NT2/D1 (cell line): ENCODE measurements at regions not wholly inside any gene's neighbourhood (a gene's known extent, or its start where the extent isn't known, plus 50 kb on each side); places are given as distances from the start of the nearest gene placed in this dataset.

Experiments used
- DNase-seq: peaks from one replicate; pipeline ENCODE4 v3.0.0-alpha.2; 2011; ENCODE audit warnings: low read depth, low spot score
- H3K27me3 ChIP-seq: 2 replicates; pipeline ENCODE4 v1.6.0; 2011; ENCODE audit warnings: mild to moderate bottlenecking; ENCODE audit not compliant: insufficient read length, insufficient read depth
- H3K36me3 ChIP-seq: 2 replicates; pipeline ENCODE4 v1.6.1; 2011; ENCODE audit warnings: mild to moderate bottlenecking, low read length, mixed read lengths; ENCODE audit not compliant: insufficient read depth, insufficient read length
- H3K4me1 ChIP-seq: 2 replicates; pipeline ENCODE4 v1.5.1; 2011; ENCODE audit not compliant: insufficient read depth, insufficient read length
- H3K4me3 ChIP-seq: 2 replicates; pipeline ENCODE4 v1.5.1; 2011; ENCODE audit warnings: low read depth; ENCODE audit not compliant: insufficient read length
- H3K9ac ChIP-seq: 2 replicates; pipeline ENCODE4 v1.6.0; 2011; ENCODE audit warnings: low read depth; ENCODE audit not compliant: insufficient read length
- H3K9me3 ChIP-seq: 2 replicates; pipeline ENCODE4 v1.5.1; 2011; ENCODE audit warnings: mild to moderate bottlenecking, low read length; ENCODE audit not compliant: insufficient read depth
- SUZ12 ChIP-seq: IDR thresholded peaks from 2 replicates; pipeline ENCODE4 v1.6.1; 2011; ENCODE audit not compliant: insufficient read length, insufficient read depth; ENCODE audit errors: extremely low read depth
- YY1 ChIP-seq: IDR thresholded peaks from 2 replicates; pipeline ENCODE4 v1.6.1; 2011; ENCODE audit not compliant: insufficient read length, insufficient read depth
- ZNF274 ChIP-seq: IDR thresholded peaks from 2 replicates; pipeline ENCODE4 v1.6.1; 2011; ENCODE audit warnings: mild to moderate bottlenecking, low read depth, low read length

- TF ChIP-seq YY1 = no peak
- TF ChIP-seq ZNF274 = no peak
- no peak for TF ChIP-seq SUZ12
- H3K9ac ChIP-seq = no peak overlapping the region
- no peaks in the 10 kb centered on the region for H3K36me3 ChIP-seq
- no peaks in the 10 kb centered on the region for H3K9me3 ChIP-seq
- no peaks in the 10 kb centered on the region for H3K27me3 ChIP-seq
- no peaks in the 10 kb centered on the region for H3K4me1 ChIP-seq
- H3K4me3 ChIP-seq = no peak overlapping the region
- no peak for DNase-seq
Observed at GRCh38 chr1:217018648-217019047, 295.4 kb upstream of the ESRRG start.

DNA sequence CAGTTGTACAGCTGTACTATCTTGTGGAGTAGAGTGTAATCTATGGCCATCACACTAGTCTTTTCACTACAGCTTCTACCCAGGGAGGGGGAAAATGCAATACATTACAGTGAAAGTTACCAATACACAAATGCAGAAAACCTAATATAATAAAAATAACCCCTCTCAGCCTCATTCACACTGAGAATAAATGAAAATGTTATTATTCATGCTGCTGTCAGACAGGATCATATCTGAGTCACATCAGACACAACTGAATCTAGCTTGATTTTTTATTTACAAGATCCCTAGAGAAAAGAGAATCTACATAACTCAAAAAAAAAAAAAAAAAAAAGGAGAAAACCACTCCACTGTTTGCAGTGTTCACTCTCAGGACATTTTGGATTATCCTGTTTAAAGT, 293.9 kb upstream of the ESRRG start:
- H3K4me3 ChIP-seq = no peak overlapping the region
- no peak overlapping the region for H3K9ac ChIP-seq
- TF ChIP-seq ZNF274 (no peak), SUZ12 (no peak), YY1 (no peak)
- no peaks in the 10 kb centered on the region for H3K9me3 ChIP-seq
- no peaks in the 10 kb centered on the region for H3K4me1 ChIP-seq
- DNase-seq = no peak
- H3K36me3 ChIP-seq = no peaks in the 10 kb centered on the region
- no peaks in the 10 kb centered on the region for H3K27me3 ChIP-seq

- Histone ChIP-seq H3K4me3 (no peak overlapping the region), H3K4me1 (no peaks in the 10 kb centered on the region), H3K9me3 (no peaks in the 10 kb centered on the region), H3K27me3 (no peaks in the 10 kb centered on the region), H3K9ac (no peak overlapping the region), H3K36me3 (no peaks in the 10 kb centered on the region)
- TF ChIP-seq YY1 (no peak), SUZ12 (no peak), ZNF274 (no peak)
- DNase-seq = no peak
Observed at GRCh38 chr1:217014066-217014465, 290.8 kb upstream of the ESRRG start.

GRCh38 chr1:217012659-217013058, 289.4 kb upstream of the ESRRG start:
- Histone ChIP-seq H3K4me1 (no peaks in the 10 kb centered on the region), H3K9me3 (no peaks in the 10 kb centered on the region), H3K4me3 (no peak overlapping the region), H3K36me3 (no peaks in the 10 kb centered on the region), H3K9ac (no peak overlapping the region), H3K27me3 (no peaks in the 10 kb centered on the region)
- TF ChIP-seq YY1 = no peak
- TF ChIP-seq SUZ12 = no peak
- no peak for DNase-seq

- no peaks in the 10 kb centered on the region for H3K9me3 ChIP-seq
- no peak overlapping the region for H3K9ac ChIP-seq
- H3K27me3 ChIP-seq = no peaks in the 10 kb centered on the region
- no peak for DNase-seq
- no peak for TF ChIP-seq SUZ12
- no peak for TF ChIP-seq YY1
- TF ChIP-seq ZNF274 = no peak
- H3K36me3 ChIP-seq = no peaks in the 10 kb centered on the region
- H3K4me1 ChIP-seq = no peaks in the 10 kb centered on the region
- H3K4me3 ChIP-seq = no peak overlapping the region
Observed at GRCh38 chr1:217011097-217011496, 287.9 kb upstream of the ESRRG start.

DNA sequence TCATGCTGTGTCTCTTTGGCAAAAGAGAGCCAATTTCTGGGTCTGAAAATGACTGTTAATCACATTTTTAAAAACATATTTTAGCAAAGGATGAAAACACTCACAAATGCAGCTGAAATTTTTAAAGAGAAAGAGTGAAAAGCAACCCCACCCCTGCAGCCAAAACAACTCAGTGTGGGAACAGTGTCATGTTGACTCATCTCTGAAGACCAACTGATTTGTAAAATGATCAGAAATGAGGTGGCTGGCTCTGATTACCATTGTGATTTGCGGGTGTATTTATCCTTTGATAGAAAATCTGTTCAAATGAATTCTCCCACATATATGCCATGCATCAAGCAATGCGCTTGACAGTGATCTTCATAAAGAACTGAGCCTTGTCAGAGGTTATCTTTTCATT, 287.0 kb upstream of the ESRRG start:
- H3K27me3 ChIP-seq = no peaks in the 10 kb centered on the region
- H3K9me3 ChIP-seq = no peaks in the 10 kb centered on the region
- no peaks in the 10 kb centered on the region for H3K4me1 ChIP-seq
- H3K4me3 ChIP-seq = no peak overlapping the region
- no peak for DNase-seq
- no peak overlapping the region for H3K9ac ChIP-seq
- TF ChIP-seq YY1 (no peak), ZNF274 (no peak), SUZ12 (no peak)
- no peaks in the 10 kb centered on the region for H3K36me3 ChIP-seq

- no peaks in the 10 kb centered on the region for H3K27me3 ChIP-seq
- no peak overlapping the region for H3K4me3 ChIP-seq
- H3K36me3 ChIP-seq = no peaks in the 10 kb centered on the region
- TF ChIP-seq YY1 (no peak), SUZ12 (no peak), ZNF274 (no peak)
- H3K9me3 ChIP-seq = no peaks in the 10 kb centered on the region
- no peak for DNase-seq
- H3K9ac ChIP-seq = no peak overlapping the region
- no peaks in the 10 kb centered on the region for H3K4me1 ChIP-seq
Observed at GRCh38 chr1:217009376-217009775, 286.1 kb upstream of the ESRRG start.
